Daoy (cell line): ENCODE measurements at regions not wholly inside any gene's neighbourhood (a gene's known extent, or its start where the extent isn't known, plus 50 kb on each side); places are given as distances from the start of the nearest gene placed in this dataset.
"Not testable (repeated sequence)": the region's sequence is repeated elsewhere in the genome, so short reads cannot be mapped to it uniquely, and the experiment has no call there.

Experiments used
- DNase-seq: peaks from one replicate; pipeline ENCODE4 v3.0.0-alpha.2; 2015; ENCODE audit warnings: low read depth

DNA sequence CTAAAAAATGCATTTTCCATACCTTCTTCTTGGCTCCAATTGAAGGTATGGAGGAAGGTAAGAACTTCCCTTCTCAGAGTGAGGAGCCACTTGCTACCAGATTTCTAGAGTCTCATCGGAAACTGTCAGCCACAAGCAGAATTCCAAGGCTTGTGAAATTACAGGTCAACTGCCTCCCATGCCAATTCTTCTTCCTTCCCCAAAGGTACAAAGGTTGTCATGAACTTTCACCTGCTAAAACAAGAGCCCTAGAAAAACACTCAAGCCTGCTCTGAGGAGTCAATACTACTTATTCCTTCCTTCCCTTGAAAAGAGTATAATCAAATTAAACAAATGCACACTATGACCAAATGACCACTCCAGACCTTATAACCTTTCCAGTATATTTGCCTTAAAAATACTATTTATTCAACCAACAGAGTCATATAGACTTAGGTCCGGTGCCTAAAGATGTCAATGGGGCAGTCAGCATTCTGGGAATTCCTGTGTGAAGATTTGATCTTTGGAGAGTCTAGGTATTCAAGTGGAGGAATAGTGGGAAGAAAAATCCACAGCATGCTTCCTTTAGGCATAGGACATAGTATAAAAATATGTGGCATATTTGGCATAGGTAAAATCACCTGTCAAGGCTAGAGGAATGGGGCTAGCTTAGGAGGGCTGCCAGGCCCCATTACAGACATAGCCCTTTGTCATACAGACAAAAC lies 539.3 kb downstream of the LIG4 start:
- no peak for DNase-seq

DNA sequence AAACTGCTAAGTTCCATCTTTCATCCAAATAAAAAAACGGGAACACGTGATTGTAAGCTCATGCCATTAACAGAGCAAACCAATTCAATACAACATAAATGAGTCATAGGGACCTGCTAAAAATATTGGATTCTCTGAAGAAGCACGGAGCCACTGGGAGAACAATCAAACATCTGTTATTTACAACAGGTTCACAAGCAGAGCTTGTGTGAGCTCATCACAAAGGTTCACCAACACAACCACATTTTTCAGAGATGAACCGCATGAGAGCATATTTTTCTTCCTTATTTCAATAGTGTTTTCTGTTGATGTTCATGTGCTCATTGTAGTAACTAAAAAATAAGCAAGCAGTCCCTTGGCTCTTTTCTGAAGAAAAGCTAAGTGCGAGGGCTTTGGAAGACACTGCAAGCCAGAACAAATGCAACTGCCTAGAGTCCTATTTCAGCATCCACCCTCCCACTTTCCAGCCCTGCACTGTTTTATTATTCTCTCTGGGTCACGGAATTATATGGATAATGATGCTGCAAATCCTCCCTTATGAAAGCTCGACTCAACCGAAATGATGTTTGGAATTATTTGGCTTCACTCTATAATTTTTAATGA lies 545.8 kb downstream of the LIG4 start:
- DNase-seq = no peak

DNA sequence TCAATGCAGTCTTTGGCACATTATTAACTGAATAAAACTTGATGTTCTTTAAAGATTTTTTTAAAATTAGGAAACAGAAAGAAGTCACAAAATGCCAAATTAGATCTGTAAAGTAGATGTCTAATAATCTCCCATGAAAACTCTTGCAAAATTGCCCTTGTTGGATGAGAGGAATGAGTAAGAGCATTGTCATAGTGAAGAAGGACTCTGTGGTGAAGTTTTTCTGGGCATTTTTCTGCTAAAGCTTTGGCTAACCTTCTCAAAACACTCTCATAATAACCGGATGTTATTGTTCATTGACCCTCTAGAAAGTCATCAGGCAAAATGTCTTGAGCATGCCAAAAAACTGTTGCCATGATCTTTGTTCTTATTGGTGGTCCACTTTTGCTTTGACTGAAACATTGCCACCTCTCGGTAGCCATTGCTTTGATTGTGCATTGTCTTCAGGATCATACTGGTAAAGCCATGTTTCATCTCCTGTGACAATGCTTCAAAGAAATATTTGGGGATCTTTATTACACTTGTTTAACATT lies 549.3 kb downstream of the LIG4 start:
- peak; percentile 2 for DNase-seq

DNA sequence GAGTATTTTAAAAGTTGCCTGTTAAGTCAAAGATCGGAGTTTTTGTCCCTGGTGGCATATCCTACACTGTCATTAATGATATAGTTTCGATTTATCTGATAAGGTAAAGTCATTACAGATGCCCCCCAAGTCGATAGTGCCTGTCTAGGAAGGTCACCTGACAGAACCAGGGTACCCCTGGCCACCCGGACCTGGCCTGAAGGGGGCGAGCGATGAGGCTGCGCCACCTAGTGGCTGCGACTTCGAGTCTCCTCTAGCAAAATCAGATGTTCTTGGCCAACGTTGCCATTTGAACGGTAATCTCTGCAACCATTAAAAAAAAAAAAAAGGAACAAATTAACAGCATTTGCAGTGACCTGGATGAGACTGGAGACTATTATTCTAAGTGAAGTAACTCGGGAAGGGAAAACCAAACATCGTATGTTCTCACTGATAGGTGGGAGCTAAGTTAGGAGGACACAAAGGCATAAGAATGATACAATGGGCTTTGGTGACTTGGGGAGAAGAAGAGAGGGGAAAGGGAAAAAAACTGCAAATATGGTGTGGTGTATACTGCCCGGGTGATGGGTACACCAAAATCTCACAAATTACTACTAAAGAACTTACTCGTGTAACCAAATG lies 565.1 kb downstream of the LIG4 start:
- DNase-seq = peak; percentile 58

DNA sequence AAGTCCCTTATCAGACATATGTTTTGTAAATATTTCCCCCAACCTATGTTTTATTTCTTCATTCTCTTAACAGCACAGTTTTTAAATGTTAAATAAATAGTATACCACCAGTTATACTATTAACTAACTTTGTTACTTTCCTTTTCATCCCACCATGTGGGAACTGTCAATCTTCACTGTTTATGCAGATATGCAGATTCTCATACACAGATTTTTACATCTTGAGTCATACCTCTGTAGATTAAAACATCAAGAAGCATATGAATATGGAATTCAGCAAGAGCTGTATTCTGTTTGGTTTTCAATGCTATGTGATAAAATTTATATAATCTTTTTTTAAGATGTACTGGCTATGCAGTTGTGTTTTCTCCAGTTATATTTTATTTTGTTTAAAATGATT lies 566.3 kb downstream of the LIG4 start:
- no peak for DNase-seq

DNA sequence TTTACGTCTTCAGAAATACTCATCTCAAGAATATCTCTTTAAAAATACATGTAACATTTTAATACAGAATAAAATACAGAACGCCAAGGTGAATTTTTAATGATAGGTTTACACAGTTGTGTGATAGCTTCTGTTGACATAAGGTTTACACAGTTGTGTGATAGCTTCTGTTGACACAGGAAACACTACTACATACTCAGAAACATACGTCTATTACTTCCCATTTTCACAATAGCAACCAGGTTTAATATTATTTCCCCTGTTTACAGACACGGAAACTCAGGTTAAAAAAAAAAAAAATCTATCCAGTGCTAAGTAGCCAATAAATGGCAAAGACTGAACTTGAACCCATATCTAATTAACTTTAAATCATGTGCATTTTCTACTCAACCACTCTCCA lies 571.2 kb downstream of the LIG4 start:
- DNase-seq = no peak

DNA sequence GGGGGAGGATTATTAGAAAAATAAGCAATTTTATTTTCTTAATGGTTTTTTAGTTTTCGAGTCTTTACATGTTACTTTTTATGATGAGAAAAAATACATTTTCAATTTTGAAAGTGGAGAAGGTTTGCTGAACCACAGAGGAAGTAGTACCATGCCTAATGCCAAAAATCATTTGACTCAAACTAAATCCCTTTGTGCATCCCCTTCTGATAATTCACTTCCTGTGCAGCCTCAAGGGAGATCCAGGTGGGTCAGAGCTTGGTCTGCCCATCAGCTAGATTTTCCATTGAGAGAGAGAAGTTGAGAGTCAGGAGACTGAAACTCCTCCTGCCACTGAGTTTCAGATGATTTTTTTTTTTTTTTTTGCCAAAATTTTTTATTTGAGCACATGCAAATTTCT lies 571.7 kb downstream of the LIG4 start:
- no peak for DNase-seq

DNA sequence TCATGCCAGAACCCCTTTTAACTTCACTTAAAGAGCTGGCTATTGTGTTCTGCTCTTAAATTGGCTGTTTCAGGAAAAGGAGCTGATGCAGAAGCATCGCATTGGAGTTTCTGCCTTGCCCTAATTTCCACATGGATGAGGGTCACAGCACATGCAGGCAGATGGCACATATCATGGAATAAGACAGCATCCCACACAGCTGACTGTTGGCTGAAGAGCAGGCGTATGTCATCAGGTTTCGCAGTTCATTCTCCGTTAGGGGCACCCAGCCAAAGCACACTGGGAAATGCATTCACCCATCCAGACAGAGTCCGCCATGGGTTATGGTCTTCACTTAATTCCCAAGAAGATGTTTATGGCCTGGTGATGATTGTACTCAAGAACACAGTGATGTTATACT lies 572.5 kb downstream of the LIG4 start:
- no peak for DNase-seq

DNA sequence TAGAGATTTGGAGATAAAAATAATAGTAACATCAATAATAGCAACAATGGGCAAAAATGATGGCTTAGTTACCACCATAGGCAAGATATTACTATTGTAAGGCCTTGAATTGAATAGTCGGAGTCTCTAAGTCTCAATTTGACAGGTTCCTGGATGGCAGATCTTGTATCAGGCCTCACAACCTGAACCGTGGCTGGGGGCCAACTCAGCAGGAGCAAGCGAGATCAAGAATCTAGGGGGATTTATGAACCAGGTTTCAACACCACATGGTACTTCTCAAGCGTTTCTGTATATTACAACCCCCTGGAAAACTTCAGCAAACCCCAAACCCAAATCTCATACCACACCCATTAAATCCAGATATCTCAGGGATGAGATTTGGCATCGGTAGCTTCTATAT lies 573.8 kb downstream of the LIG4 start:
- DNase-seq = no peak

DNA sequence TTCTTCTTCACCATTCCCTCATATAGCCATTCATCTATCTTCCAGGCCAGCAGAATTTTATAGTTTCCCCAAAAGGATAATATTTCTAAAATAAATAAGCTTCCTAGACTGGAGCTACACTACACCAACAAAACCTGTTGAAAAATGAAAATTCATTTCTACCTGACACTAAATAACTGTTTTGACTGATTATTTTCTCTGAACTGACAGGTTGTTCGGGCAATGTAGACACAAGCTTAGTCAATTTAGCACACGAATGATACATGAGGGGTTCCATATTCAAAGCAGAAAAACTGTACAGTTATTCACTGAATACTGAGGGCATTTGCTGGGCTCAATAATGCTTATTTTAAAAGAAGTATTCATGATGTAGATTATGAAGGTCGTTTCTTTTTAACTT lies 589.7 kb downstream of the LIG4 start:
- DNase-seq = no peak

DNA sequence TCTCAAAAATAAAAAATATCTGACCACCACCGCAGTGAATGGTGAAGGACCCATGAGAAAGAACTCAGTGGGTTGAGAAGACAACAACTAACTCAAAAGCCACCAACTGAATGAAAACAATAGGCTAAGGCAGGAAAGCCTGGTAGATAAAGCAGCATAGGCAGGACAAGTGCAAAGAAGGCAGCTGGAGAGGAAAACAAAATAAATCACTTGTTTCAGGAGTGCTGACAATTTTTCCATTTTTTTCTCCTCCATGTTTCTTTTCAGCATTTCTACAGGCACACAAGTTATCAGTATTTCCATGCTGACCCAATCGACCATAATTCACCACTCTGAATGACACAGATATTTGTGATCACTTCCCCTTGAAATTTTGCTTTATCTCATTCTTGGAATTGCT lies 597.8 kb downstream of the LIG4 start:
- no peak for DNase-seq

DNA sequence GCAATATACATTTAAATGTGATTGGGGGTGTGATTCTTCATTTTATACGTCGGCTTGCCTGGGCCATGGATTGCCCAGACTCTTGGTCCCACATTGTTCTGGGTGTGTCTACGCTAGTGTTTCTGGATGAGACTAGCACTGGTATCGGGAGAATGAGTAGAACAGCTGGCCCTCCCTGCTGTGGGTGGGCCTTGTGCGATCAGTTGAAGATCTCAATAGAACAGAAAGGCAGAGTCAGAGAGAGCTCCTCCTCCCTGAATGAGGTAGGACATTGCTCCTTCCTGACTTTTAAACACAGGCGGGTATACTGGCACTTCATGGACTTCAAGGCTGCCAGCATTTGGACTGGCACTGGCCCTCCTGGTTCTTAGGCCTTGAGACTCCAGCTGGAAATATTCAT lies 603.0 kb downstream of the LIG4 start:
- DNase-seq = no peak

DNA sequence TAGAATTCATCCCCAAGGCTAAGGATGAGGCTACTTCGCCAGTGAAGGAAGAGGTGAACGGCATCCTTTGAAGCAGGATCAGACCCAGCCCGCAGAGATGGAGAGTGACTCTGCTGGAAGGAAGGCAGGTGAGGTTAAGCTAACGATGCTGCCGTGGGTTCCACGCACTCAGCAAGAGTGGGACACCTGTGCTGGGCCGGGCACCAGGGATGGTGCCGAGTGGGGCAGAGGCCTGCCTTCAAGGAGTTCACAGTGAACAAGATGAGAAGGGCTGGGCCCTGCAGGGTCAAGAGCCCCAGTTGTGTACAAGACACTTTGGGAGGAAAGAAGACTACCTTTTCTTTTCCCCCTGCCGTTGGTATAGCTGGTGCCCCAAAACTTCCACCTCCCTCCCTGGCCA lies 606.6 kb downstream of the LIG4 start:
- DNase-seq = no peak

DNA sequence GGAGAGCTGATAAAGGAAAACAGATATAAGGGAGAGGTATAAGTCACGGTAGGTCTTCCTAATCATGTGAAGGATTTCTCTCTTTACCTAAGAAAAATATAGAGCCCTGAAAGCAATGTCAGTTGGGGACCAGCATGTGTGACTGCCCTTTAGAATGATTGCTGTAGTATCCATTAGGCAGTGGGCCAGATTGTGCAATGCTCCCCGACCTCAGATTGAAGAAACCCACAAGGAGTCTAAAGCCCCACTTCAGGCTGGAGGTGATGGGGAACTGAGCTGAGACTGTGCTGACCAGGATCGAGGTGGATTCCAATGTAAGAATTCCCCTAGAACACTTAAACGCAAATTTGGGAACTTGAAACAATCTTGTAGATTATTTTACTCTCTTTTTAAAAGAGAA lies 614.4 kb downstream of the LIG4 start:
- DNase-seq = no peak

DNA sequence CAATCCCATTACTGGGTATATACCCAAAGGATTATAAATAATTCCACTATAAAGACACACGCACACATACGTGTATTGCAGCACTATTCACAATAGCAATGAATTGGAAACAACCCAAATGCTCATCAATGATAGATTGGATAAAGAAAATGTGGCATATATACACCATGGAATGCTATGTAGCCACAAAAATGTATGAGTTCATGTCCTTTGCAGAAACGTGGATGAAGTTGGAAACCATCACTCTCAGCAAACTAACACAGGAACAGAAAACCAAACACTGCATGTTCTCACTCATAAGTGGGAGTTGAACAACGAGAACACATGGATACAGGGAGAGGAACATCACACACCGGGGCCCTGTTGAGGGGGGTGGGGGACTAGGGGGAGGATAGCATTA lies 619.0 kb downstream of the LIG4 start:
- not testable (repeated sequence) for DNase-seq

DNA sequence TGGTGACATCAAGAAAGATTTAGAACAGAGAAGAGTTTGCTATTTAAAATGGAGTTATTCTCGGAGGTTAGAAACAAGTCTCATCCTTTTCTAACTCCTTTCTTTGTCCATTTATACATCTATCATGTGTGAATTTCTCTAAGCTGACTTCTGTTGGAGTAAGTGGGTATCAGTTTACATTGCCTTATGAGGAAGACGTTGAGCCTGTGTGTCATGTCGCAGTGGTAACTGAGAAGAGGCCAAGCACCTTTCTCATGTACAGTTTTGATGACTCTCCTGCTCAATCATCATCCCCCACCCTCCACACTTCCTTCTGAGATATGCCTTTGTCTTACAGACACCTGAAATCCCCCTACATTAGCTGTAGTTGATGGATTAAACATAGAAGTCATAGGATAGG lies 624.8 kb downstream of the LIG4 start:
- DNase-seq = peak; percentile 56

DNA sequence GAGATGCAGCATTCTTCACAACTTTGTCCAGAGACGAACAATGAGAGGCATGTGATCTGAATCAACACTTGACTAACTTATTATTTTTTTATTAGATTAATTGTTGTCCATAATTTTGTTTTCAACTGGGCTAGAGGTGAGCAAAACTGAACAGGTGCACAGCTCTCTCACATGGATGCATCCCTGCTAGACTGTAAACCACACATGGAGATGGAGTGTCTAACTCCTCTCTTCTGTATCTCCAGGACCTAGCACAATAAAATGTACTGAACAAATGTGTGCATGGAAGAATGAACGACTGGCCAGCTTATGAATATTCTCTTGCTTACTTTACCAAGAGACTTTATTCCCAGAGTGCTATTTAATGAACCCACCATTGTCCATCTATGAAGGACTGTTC lies 627.7 kb downstream of the LIG4 start:
- DNase-seq = no peak

DNA sequence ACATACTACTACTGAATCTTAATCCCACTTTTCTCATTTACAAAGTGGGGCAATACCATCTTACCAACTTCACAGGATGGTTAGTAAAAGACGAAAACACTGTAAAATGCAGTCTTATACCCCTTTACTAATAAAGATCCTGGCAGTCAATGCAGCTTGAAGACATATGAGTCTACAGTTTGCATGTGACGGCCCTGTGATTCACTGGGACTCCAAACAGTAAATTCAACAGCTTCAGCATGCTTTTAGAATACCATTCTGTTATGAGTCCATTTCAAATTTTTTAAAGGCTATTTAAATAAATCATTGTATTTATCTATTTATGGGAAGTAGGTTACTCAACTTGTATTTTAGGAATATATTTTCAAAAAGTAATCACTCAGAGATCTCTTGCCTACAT lies 629.1 kb downstream of the LIG4 start:
- DNase-seq = peak; percentile 8

DNA sequence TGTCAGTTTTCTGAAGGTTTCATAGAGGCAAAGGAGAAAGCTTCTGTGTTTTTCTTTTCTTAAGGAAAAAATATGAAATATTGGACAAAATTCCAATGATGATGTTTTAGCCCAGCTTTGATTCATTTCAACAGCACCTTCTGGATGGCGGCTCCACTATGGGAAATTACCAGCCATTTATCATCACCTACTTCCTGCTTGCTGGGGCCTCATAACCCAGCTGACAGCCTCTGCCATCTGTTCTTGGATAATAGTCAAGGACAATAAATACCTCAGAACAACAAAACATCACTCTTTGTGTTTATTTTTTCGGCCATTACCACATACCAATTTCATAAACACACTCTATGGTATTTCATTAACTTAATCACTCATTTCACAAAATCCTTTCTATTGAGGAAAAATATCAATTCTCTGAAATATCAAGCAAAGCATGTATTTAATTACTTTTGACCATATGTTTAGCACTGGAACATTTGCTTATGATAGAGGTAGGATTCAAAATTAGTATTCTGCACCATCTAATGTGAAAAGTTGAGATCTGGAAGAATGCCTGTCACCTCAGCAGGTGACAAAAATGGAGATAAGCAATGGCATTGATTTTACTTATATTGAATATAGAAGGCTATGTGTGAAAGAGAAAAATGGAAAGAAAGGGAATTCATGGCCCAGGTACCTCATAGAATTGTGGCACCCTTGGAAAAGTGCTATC lies 629.7 kb downstream of the LIG4 start:
- DNase-seq = peak; percentile 23

DNA sequence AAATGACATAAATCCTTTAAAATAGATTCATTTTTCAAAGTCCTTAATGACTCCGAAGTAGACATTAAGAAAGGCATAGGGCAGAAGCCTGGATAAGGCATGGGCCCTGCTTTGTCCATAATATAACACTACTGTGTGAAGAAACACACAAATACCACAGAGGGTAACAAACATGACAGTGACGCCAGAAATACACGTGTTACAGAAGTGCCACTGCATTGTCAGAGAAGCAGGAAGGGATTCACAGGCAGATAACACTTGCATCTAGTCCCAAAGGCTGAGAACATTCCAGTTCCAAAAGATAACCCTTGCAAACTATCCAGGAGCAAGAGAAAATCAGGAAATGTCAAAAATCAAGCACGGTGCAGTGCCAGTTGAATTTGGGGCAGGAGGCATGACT lies 633.2 kb downstream of the LIG4 start:
- no peak for DNase-seq

DNA sequence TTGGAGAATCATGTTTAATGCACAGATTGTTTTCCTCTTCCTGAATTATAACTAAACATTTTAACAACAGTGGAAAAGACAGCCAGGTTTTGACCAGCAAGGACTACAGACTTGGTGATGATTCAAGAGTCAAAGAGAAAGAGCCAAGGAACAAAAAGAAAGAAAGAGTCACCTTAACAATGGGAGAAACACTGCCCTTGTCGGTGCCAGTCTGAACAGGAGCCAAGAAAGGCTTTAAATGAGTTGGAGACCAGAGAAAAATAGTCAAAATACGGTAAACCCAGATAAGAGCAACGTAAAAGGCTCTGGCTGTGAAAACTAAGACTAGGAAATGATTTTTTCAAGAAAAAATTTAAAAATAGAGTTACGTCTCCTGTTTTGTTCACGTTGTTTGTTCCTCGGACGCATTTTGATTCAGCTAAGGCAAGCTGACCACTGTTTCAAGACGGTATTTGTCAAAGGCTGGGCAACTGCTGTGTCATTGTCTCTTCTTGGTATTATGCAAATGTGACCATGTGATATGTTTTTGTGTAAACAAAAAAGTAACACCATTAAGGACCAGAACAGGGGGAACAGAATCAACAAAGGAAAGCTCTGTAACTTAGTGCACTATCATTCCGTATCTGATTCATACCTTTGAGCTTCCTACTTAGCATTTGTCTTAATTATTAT lies 634.5 kb downstream of the LIG4 start:
- DNase-seq = no peak

DNA sequence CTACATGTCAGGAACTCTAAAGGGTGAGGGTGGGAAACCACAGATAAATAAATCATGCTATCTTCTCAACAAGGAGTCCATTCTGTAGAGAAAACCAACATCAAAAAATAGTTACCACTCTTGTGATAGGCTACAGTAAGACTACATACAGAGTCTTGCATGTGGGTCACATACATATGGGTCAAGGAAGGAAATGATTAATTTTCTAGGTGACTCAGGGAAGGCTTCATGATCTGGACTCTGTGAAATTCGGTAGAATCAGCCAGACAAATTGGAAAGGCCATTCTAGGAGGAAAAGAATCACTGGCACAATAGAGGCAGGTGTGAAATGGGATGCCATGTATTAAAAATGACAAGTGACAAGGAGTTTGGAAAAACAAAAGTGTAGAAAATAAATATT lies 638.9 kb downstream of the LIG4 start:
- DNase-seq = no peak
